ENCODE measurements at regions not wholly inside any gene's neighbourhood (a gene's known extent, or its start where the extent isn't known, plus 50 kb on each side); places are given as distances from the start of the nearest gene placed in this dataset.

- H3K4me3 ChIP-seq (ENCODE audit: low read depth, low read length): no peak overlapping the region
- in situ Hi-C loops (cut with HindIII; ENCODE audit: low sequenced_read_pairs): loop anchor here (25.0 kb wide), 1 partner anchor 209 kb away; no protein-coding TSS in a partner anchor
- TF ChIP-seq CTCF (IDR thresholded peaks at IDR 0.05; ENCODE audit: low read depth, low read length, missing control alignments): no peak
- DNase-seq (ENCODE audit: low read depth): no peak
Measured at GRCh38 chr4:89653012-89653411, 183.9 kb downstream of the SNCA start.

GRCh38 chr4:89645482-89645881, 191.5 kb downstream of the SNCA start:
- in situ Hi-C loops (cut with HindIII; ENCODE audit: low sequenced_read_pairs): no loop called here
- no peak overlapping the region for H3K4me3 ChIP-seq (ENCODE audit: low read depth, low read length)
- TF ChIP-seq CTCF (IDR thresholded peaks at IDR 0.05; ENCODE audit: low read depth, low read length, missing control alignments): no peak
- no peak for DNase-seq (ENCODE audit: low read depth)

DNA sequence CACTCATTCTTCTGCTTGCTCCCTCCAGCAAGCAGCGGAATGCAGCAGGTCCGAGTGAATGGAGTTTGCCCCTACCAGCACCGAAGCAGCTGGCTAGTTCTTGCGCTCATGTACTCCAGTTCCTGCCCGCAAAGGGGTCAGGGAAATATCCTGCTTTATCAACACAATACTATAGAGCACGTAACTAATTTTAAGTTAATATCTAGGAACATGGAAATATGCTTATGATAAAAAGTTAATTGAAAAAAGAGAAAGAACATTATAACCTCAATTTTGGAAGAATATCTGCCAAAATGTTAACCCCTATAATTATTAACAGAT, 195.6 kb downstream of the SNCA start:
- peak overlapping the region; percentile 17 for H3K4me3 ChIP-seq (ENCODE audit: low read depth, low read length)
- TF ChIP-seq CTCF (IDR thresholded peaks at IDR 0.05; ENCODE audit: low read depth, low read length, missing control alignments): no peak
- in situ Hi-C loops (cut with HindIII; ENCODE audit: low sequenced_read_pairs): no loop called here
- no peak for DNase-seq (ENCODE audit: low read depth)

DNA sequence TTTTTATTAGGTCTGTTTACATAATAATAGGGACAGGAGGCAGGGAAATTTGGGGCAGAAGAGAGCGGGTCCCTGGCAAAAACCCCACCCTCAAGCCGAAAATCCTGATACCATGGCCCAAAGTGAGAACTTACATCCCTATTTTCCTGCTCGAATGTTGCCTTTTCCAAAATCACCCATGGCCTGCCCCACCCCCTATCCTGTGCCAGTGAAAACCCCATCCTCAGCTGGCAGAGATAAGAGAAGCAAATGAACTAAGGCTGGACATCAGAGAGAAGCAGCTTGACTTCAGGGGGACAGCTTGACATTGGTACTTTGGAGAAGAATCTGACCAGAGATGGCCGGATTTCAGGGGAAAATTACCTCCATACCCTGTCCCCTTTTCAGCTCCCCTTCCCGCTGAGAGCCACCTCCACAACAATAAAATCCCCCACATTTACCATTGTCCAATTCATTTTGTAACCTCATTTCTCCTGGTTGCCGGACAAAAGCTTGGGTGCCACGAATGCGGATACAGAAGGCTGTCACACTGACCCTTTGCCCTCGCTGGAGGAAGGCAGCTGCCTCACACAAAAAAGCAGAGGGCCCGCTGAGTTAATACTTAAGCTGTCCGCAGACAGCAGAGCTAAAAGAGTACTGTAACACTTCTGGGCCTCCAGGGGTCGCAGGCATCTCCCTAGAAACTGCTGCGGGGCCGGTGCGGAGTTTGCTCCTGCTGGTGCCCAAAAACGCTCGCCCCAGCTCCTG, 196.2 kb downstream of the SNCA start:
- in situ Hi-C loops (cut with HindIII; ENCODE audit: low sequenced_read_pairs): no loop called here

DNA sequence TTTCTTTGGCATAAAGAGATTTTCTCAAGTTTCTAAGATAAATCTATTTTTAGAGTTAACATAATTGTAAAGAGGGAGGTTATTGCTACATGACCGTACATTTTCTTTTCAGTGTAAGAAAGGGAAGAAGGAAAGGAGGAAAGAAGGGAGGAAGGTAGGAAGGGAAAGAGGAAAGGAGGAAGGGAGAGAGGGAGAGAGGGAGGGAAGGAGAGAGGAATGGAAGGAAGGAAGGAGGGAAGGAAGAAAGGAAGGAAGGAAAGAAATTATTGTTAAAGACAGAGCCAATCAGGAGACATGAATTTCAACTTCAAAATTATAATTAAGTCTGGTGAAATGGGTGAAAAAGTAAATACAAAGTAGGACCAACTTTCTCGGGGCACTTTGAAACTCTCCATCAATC, 197.6 kb downstream of the SNCA start:
- in situ Hi-C loops (cut with HindIII; ENCODE audit: low sequenced_read_pairs): no loop called here
- no peak for DNase-seq (ENCODE audit: low read depth)
- no peak overlapping the region for H3K4me3 ChIP-seq (ENCODE audit: low read depth, low read length)
- no peak for TF ChIP-seq CTCF (IDR thresholded peaks at IDR 0.05; ENCODE audit: low read depth, low read length, missing control alignments)

More for the DNA sequence above, 196.2 kb downstream of the SNCA start:
- peak overlapping the region; percentile 17 for H3K4me3 ChIP-seq (ENCODE audit: low read depth, low read length)
- DNase-seq (ENCODE audit: low read depth): peak; percentile 9
- peak; percentile 82 for TF ChIP-seq CTCF (IDR thresholded peaks at IDR 0.05; ENCODE audit: low read depth, low read length, missing control alignments)

DNA sequence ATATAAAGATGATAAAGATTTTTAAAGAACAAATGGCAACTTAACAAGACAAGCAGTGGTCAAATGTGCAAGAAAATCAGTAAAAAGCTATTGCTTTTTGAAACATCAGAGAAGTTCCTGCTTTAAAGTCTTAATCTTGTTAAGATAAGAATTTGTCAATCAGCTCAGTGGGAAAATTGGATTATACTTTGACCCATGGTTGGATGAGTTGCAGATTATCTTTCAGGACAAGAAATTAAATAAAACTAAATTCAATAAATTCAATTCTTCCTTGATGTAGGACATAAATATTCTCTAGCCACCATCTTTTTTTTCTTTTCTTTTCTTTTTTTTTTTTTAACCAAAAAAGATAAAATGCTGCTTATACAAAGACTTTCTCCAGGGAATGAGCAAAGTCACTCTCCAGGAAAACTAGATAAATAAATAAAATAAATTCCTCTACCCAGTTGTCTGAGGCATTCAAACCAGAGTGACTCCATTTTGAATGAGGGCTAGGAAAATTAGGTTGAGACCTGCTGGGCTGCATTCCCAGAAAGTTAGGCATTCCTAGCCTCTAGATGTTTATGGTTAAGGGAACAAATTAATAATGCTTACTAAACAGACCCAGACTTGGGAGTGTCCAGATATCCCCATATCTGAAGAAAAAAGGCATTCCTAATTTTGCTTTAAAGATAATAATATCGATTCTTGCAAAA, 211.2 kb downstream of the SNCA start:
- TF ChIP-seq CTCF (IDR thresholded peaks at IDR 0.05; ENCODE audit: low read depth, low read length, missing control alignments): no peak
- no peak for DNase-seq (ENCODE audit: low read depth)
- H3K4me3 ChIP-seq (ENCODE audit: low read depth, low read length): no peak overlapping the region
- in situ Hi-C loops (cut with HindIII; ENCODE audit: low sequenced_read_pairs): no loop called here

All from astrocyte of the cerebellum (primary cell).